Karpas-422 (cell line): ENCODE measurements at regions not wholly inside any gene's neighbourhood (a gene's known extent, or its start where the extent isn't known, plus 50 kb on each side); places are given as distances from the start of the nearest gene placed in this dataset.

Source experiments
- DNase-seq: peaks from one replicate; pipeline ENCODE4 v3.0.0-alpha.2; 2015
- H2AFZ ChIP-seq: fragments of 200-600 bp; sonication (generic); 2 replicates; pipeline ENCODE4 v1.6.1; 2014; ENCODE audit warnings: antibody characterized with exemption, low read length, mixed read lengths
- H3K27ac ChIP-seq: fragments of 200-600 bp; sonication (generic); 2 replicates; pipeline ENCODE4 v1.5.1; 2014; ENCODE audit warnings: mild to moderate bottlenecking, low read length, moderate library complexity
- H3K27me3 ChIP-seq: fragments of 200-600 bp; sonication (generic); 2 replicates; pipeline ENCODE4 v1.6.1; 2014; ENCODE audit warnings: low read length, mixed read lengths
- H3K36me3 ChIP-seq: fragments of 200-600 bp; sonication (generic); 2 replicates; pipeline ENCODE4 v1.6.1; 2014; ENCODE audit warnings: low read length, mixed read lengths; ENCODE audit not compliant: insufficient read depth
- H3K4me1 ChIP-seq: fragments of 200-600 bp; sonication (generic); 2 replicates; pipeline ENCODE4 v1.6.1; 2014; ENCODE audit warnings: mild to moderate bottlenecking, low read length, mixed read lengths
- H3K4me2 ChIP-seq: fragments of 200-600 bp; sonication (generic); 2 replicates; pipeline ENCODE4 v1.6.1; 2014; ENCODE audit warnings: low read length, low read depth, mild to moderate bottlenecking; ENCODE audit not compliant: poor library complexity, severe bottlenecking
- H3K4me3 ChIP-seq: fragments of 200-600 bp; sonication (generic); 2 replicates; pipeline ENCODE4 v1.5.1; 2014; ENCODE audit warnings: mild to moderate bottlenecking, antibody characterized with exemption, low read length, mixed read lengths
- H3K79me2 ChIP-seq: fragments of 200-600 bp; sonication (generic); 2 replicates; pipeline ENCODE4 v1.6.1; 2014; ENCODE audit warnings: mild to moderate bottlenecking, low read length, mixed read lengths
- H3K9ac ChIP-seq: fragments of 200-600 bp; sonication (generic); 2 replicates; pipeline ENCODE4 v1.6.0; 2014; ENCODE audit warnings: low read length
- H3K9me2 ChIP-seq: fragments of 200-600 bp; sonication (generic), shearing (Covaris generic); replicated peaks from 2 replicates; pipeline ENCODE4 v1.6.0; 2014; ENCODE audit warnings: mild to moderate bottlenecking, low read length, moderate library complexity; ENCODE audit not compliant: insufficient read depth
- H3K9me3 ChIP-seq: fragments of 300-700, 200-600 bp; sonication (generic); 2 replicates; pipeline ENCODE4 v1.6.1; 2014; ENCODE audit warnings: low read length, mixed read lengths
- H4K20me1 ChIP-seq: fragments of 200-600 bp; sonication (generic); 2 replicates; pipeline ENCODE4 v1.6.1; 2014; ENCODE audit warnings: mild to moderate bottlenecking, antibody characterized with exemption, low read length, low read depth; ENCODE audit not compliant: insufficient read depth

GRCh38 chr16:73966851-73967250 lies 329.8 kb upstream of the PSMD7 start:
- Histone ChIP-seq H3K4me3 (no peak overlapping the region), H3K79me2 (no peaks in the 10 kb centered on the region), H3K36me3 (no peaks in the 10 kb centered on the region), H2AFZ (no peak overlapping the region), H3K9me3 (no peaks in the 10 kb centered on the region), H3K27me3 (no peaks in the 10 kb centered on the region), H3K9me2 (no peaks in the 10 kb centered on the region), H3K27ac (no peak overlapping the region), H3K9ac (no peak overlapping the region), H4K20me1 (no peaks in the 10 kb centered on the region), H3K4me1 (no peaks in the 10 kb centered on the region), H3K4me2 (no peak overlapping the region)
- no peak for DNase-seq

GRCh38 chr16:73965591-73965990 lies 331.0 kb upstream of the PSMD7 start:
- Histone ChIP-seq H3K4me2 (no peak overlapping the region), H3K27ac (no peak overlapping the region), H3K9me2 (no peaks in the 10 kb centered on the region), H3K36me3 (no peaks in the 10 kb centered on the region), H4K20me1 (no peaks in the 10 kb centered on the region), H3K9me3 (no peaks in the 10 kb centered on the region), H3K27me3 (no peaks in the 10 kb centered on the region), H3K4me1 (no peaks in the 10 kb centered on the region), H3K9ac (no peak overlapping the region), H3K4me3 (no peak overlapping the region), H2AFZ (no peak overlapping the region), H3K79me2 (no peaks in the 10 kb centered on the region)
- no peak for DNase-seq

- H3K27me3 ChIP-seq, result no peaks in the 10 kb centered on the region
- no peaks in the 10 kb centered on the region for H3K79me2 ChIP-seq
- no peak overlapping the region for H3K27ac ChIP-seq
- no peaks in the 10 kb centered on the region for H3K9me2 ChIP-seq
- H3K9ac ChIP-seq, result no peak overlapping the region
- H3K36me3 ChIP-seq, result no peaks in the 10 kb centered on the region
- H3K9me3 ChIP-seq, result no peaks in the 10 kb centered on the region
- H2AFZ ChIP-seq, result no peak overlapping the region
- peak; percentile 84 for DNase-seq
- H3K4me1 ChIP-seq, result no peaks in the 10 kb centered on the region
- H3K4me3 ChIP-seq, result no peak overlapping the region
- no peak overlapping the region for H3K4me2 ChIP-seq
- H4K20me1 ChIP-seq, result no peaks in the 10 kb centered on the region
Measured at GRCh38 chr16:73956587-73957494, 339.8 kb upstream of the PSMD7 start.

GRCh38 chr16:73955702-73956101 lies 340.9 kb upstream of the PSMD7 start:
- Histone ChIP-seq H3K9me3 (no peaks in the 10 kb centered on the region), H2AFZ (no peak overlapping the region)

GRCh38 chr16:73955255-73955654 lies 341.4 kb upstream of the PSMD7 start:
- no peak overlapping the region for H2AFZ ChIP-seq

More at GRCh38 chr16:73955702-73956101, 340.9 kb upstream of the PSMD7 start:
- no peaks in the 10 kb centered on the region for H3K9me2 ChIP-seq
- no peaks in the 10 kb centered on the region for H3K4me1 ChIP-seq
- H3K9ac ChIP-seq, result no peak overlapping the region
- no peaks in the 10 kb centered on the region for H3K36me3 ChIP-seq
- no peak for DNase-seq
- H3K4me2 ChIP-seq, result no peak overlapping the region
- H3K27ac ChIP-seq, result no peak overlapping the region
- H4K20me1 ChIP-seq, result no peaks in the 10 kb centered on the region
- H3K79me2 ChIP-seq, result no peaks in the 10 kb centered on the region
- H3K27me3 ChIP-seq, result no peaks in the 10 kb centered on the region
- H3K4me3 ChIP-seq, result no peak overlapping the region

GRCh38 chr16:73951481-73951880 lies 345.1 kb upstream of the PSMD7 start:
- Histone ChIP-seq H3K79me2 (no peaks in the 10 kb centered on the region), H3K27ac (no peak overlapping the region), H3K27me3 (no peaks in the 10 kb centered on the region), H3K4me2 (no peak overlapping the region), H3K4me3 (no peak overlapping the region), H3K4me1 (no peaks in the 10 kb centered on the region), H2AFZ (no peak overlapping the region), H3K9ac (no peak overlapping the region), H3K36me3 (no peaks in the 10 kb centered on the region), H3K9me2 (no peaks in the 10 kb centered on the region), H4K20me1 (no peaks in the 10 kb centered on the region), H3K9me3 (no peaks in the 10 kb centered on the region)
- DNase-seq, result no peak

More at GRCh38 chr16:73955255-73955654, 341.4 kb upstream of the PSMD7 start:
- Histone ChIP-seq H3K27me3 (no peaks in the 10 kb centered on the region), H3K4me2 (no peak overlapping the region), H3K9me2 (no peaks in the 10 kb centered on the region), H3K9ac (no peak overlapping the region), H3K4me1 (no peaks in the 10 kb centered on the region), H3K36me3 (no peaks in the 10 kb centered on the region), H4K20me1 (no peaks in the 10 kb centered on the region), H3K4me3 (no peak overlapping the region), H3K9me3 (no peaks in the 10 kb centered on the region), H3K79me2 (no peaks in the 10 kb centered on the region), H3K27ac (no peak overlapping the region)
- no peak for DNase-seq

- H3K4me1 ChIP-seq, result no peaks in the 10 kb centered on the region
- no peaks in the 10 kb centered on the region for H3K36me3 ChIP-seq
- H3K27ac ChIP-seq, result no peak overlapping the region
- no peaks in the 10 kb centered on the region for H3K27me3 ChIP-seq
- H3K9me3 ChIP-seq, result no peaks in the 10 kb centered on the region
- H3K79me2 ChIP-seq, result no peaks in the 10 kb centered on the region
- no peaks in the 10 kb centered on the region for H3K9me2 ChIP-seq
- no peak overlapping the region for H3K4me2 ChIP-seq
- no peak for DNase-seq
- H3K9ac ChIP-seq, result no peak overlapping the region
- no peaks in the 10 kb centered on the region for H4K20me1 ChIP-seq
- no peak overlapping the region for H2AFZ ChIP-seq
- H3K4me3 ChIP-seq, result no peak overlapping the region
Measured at GRCh38 chr16:73949574-73950320, 346.9 kb upstream of the PSMD7 start.

GRCh38 chr16:73945631-73946030 lies 351.0 kb upstream of the PSMD7 start:
- H3K36me3 ChIP-seq, result no peaks in the 10 kb centered on the region
- H3K4me2 ChIP-seq, result no peak overlapping the region
- no peaks in the 10 kb centered on the region for H3K4me1 ChIP-seq

More at GRCh38 chr16:73945631-73946030, 351.0 kb upstream of the PSMD7 start:
- Histone ChIP-seq H3K9me3 (no peaks in the 10 kb centered on the region), H2AFZ (no peak overlapping the region), H3K27ac (no peak overlapping the region), H3K9me2 (no peaks in the 10 kb centered on the region), H4K20me1 (no peaks in the 10 kb centered on the region), H3K27me3 (no peaks in the 10 kb centered on the region), H3K4me3 (no peak overlapping the region), H3K9ac (no peak overlapping the region), H3K79me2 (no peaks in the 10 kb centered on the region)
- DNase-seq, result no peak
